Astrocyte (in vitro differentiated cells and primary cell): ENCODE measurements at regions not wholly inside any gene's neighbourhood (a gene's known extent, or its start where the extent isn't known, plus 50 kb on each side); places are given as distances from the start of the nearest gene placed in this dataset.

Experiments used
- EZH2 ChIP-seq: IDR thresholded peaks from 2 replicates; pipeline ENCODE4 v1.6.1; 2012; ENCODE audit warnings: mild to moderate bottlenecking, low read length, inconsistent platforms; ENCODE audit not compliant: insufficient read depth
- TF ChIP-seq, protein P1 (sequence below): IDR thresholded peaks from 2 replicates; pipeline ENCODE4 v1.5.1; 2011; ENCODE audit warnings: low read depth, mild to moderate bottlenecking, inconsistent platforms, low read length, moderate library complexity; ENCODE audit not compliant: insufficient read depth

DNA sequence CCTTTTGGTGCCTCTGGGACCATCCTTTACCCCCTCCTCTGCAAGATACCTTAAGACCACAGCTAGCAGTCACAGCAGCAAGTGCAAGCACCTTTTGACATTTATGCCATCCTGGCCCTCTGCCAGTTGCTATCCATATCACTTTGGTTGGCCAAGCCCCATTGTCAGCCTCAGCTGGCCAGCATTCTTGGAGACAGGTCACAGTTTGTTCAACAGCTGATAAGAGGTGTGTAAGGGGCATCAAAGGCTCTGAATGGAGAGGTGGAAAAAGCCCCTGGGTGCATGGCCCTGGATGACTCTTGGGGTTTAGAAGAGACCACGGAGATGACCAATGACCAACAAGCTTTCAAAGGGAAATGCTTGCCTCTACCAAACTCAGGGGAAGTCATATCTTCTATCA is 133.6 kb upstream of the MAMLD1 start:
- no peak for TF ChIP-seq EZH2
- TF ChIP-seq, protein P1, sequence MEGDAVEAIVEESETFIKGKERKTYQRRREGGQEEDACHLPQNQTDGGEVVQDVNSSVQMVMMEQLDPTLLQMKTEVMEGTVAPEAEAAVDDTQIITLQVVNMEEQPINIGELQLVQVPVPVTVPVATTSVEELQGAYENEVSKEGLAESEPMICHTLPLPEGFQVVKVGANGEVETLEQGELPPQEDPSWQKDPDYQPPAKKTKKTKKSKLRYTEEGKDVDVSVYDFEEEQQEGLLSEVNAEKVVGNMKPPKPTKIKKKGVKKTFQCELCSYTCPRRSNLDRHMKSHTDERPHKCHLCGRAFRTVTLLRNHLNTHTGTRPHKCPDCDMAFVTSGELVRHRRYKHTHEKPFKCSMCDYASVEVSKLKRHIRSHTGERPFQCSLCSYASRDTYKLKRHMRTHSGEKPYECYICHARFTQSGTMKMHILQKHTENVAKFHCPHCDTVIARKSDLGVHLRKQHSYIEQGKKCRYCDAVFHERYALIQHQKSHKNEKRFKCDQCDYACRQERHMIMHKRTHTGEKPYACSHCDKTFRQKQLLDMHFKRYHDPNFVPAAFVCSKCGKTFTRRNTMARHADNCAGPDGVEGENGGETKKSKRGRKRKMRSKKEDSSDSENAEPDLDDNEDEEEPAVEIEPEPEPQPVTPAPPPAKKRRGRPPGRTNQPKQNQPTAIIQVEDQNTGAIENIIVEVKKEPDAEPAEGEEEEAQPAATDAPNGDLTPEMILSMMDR: no peak
